SK-N-MC (cell line): ENCODE measurements at regions not wholly inside any gene's neighbourhood (a gene's known extent, or its start where the extent isn't known, plus 50 kb on each side); places are given as distances from the start of the nearest gene placed in this dataset.

Experiments
- EZH2 ChIP-seq: fragments of 200-600 bp; sonication (generic); IDR thresholded peaks from one replicate; pipeline ENCODE4 v1.6.1; 2017; ENCODE audit warnings: antibody characterized with exemption
- POLR2AphosphoS5 ChIP-seq: IDR thresholded peaks from 2 replicates; pipeline ENCODE4 v1.6.1; 2012; ENCODE audit warnings: mild to moderate bottlenecking, low read depth, low read length, borderline replicate concordance

DNA sequence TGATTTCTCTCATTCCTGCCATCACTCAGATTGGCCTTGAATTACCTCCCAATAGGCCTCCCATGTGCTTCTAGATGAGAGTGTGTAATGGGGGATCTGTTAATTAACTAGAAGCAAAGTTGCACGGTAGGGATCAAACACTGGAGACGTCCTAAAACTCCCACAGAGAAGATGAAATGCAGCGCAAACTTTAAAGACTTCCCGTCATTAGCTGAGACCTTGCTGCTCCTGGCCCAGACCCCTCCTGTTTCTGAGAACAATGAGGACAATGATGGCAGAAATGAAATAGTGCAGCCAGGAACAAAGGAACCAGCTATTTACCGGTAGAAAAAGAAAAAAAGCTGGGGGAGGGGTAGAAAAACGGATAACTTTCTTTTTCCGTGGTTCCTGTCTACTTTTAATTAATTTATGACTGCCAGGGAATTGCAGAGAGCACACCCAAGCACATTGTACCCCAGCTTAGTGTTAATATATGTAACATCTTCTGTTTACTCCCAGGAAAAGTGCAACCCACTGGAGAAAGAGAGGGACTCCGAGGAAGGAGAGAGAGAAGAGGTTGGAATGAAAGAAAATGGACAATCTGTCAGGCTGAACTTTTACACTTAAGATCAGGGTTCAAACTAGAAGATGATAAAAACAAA is 280.7 kb upstream of the SOX5 start:
- no peak for TF ChIP-seq POLR2AphosphoS5
- no peak for TF ChIP-seq EZH2
